B cell (primary cell): ENCODE measurements at regions not wholly inside any gene's neighbourhood (a gene's known extent, or its start where the extent isn't known, plus 50 kb on each side); places are given as distances from the start of the nearest gene placed in this dataset.

ENCODE experiments used
- ATAC-seq: fragments of 200-7000 bp; cut with Tn5 transposase; one replicate; pipeline ENCODE4 v1.10.0; 2021; ENCODE audit warnings: low read depth, mild to moderate bottlenecking, moderate number of reproducible peaks, moderate library complexity
- CTCF ChIA-PET: fragments of 350-600 bp; sonication (Branson Sonifier 250); formaldehyde crosslinking; loops from one replicate; lab custom pipeline; 2021; ENCODE audit warnings: antibody characterized with exemption, inconsistent platforms; lab: Charles Lee
- POLR2A ChIA-PET: fragments of 350-600 bp; sonication (Branson Sonifier 250); formaldehyde crosslinking; loops from one replicate; lab custom pipeline; 2021; ENCODE audit warnings: antibody characterized with exemption; lab: Charles Lee
- DNase-seq: peaks from one replicate; pipeline ENCODE4 v3.0.0; 2013
- H2AFZ ChIP-seq: 2 replicates; pipeline ENCODE4 v1.6.1; 2012; ENCODE audit warnings: mild to moderate bottlenecking, low read depth, low read length; ENCODE audit not compliant: insufficient read depth, poor library complexity, severe bottlenecking
- H3K27ac ChIP-seq, 2 donors: 1 replicate in 1 of 2; 2 replicates in 1 of 2; pipeline ENCODE4 v1.5.1; 2012 to 2013; ENCODE audit warnings: low read length in 2 of 2, mild to moderate bottlenecking in 2 of 2, moderate library complexity in 1 of 2
- H3K27me3 ChIP-seq, 4 experiments: fragments of 200-600 bp in 1 of 4; sonication (generic) in 1 of 4; replicated peaks in 1 of 4; 1 replicate in 2 of 4; 2 replicates in 2 of 4; pipeline versions ENCODE4 v1.6.1 to v1.7.0; 2013 to 2016; ENCODE audit warnings: low read length in 3 of 4, mild to moderate bottlenecking in 2 of 4, mixed read lengths in 1 of 4, moderate library complexity in 1 of 4; ENCODE audit not compliant: insufficient read depth in 4 of 4, control insufficient read depth in 3 of 4; ENCODE audit errors: control extremely low read depth in 1 of 4
- H3K36me3 ChIP-seq, 2 experiments: replicated peaks in 1 of 2; 1 replicate in 1 of 2; 2 replicates in 1 of 2; pipeline versions ENCODE4 v1.6.1 to v1.7.1; 2013; ENCODE audit warnings: low read length in 1 of 2; ENCODE audit not compliant: insufficient read depth in 2 of 2, control insufficient read depth in 1 of 2; ENCODE audit errors: control extremely low read depth in 1 of 2, extremely low read depth in 1 of 2
- H3K4me1 ChIP-seq, 2 donors: fragments of 200-600 bp in 1 of 2; sonication (generic) in 1 of 2; 1 replicate in 1 of 2; 2 replicates in 1 of 2; pipeline versions ENCODE4 v1.5.1 to v1.6.1; 2013 to 2017; ENCODE audit warnings: low read length in 2 of 2; ENCODE audit not compliant: control insufficient read depth in 2 of 2, insufficient read depth in 2 of 2
- H3K4me2 ChIP-seq: replicated peaks from 2 replicates; pipeline ENCODE3; 2012; ENCODE audit warnings: mild to moderate bottlenecking, low read depth, low read length; ENCODE audit not compliant: poor library complexity, severe bottlenecking
- H3K4me3 ChIP-seq, 5 experiments: fragments of 200-600 bp in 1 of 5; sonication (generic) in 1 of 5; 1 replicate in 3 of 5; 2 replicates in 2 of 5; pipeline versions ENCODE4 v1.5.1 to v1.7.0; 2011 to 2016; ENCODE audit warnings: low read length in 4 of 5, mild to moderate bottlenecking in 4 of 5, low read depth in 2 of 5, control low read depth in 1 of 5, moderate library complexity in 1 of 5; ENCODE audit not compliant: insufficient read depth in 1 of 5; ENCODE audit errors: control extremely low read depth in 1 of 5, extremely low read depth in 1 of 5
- H3K79me2 ChIP-seq: fragments of 200-600 bp; sonication (generic); one replicate; pipeline ENCODE4 v1.6.0; 2016; ENCODE audit warnings: low read length; ENCODE audit not compliant: control insufficient read depth, insufficient read depth
- H3K9ac ChIP-seq: fragments of 200-600 bp; sonication (generic); 2 replicates; pipeline ENCODE4 v1.6.1; 2017; ENCODE audit warnings: mild to moderate bottlenecking, low read length, moderate library complexity
- H3K9me3 ChIP-seq, 3 donors: one replicate each; pipeline versions ENCODE4 v1.6.1 to v1.7.1; 2013; ENCODE audit warnings: low read length in 2 of 3; ENCODE audit not compliant: control insufficient read depth in 2 of 3, insufficient read depth in 1 of 3; ENCODE audit errors: control extremely low read depth in 1 of 3
- H4K20me1 ChIP-seq: 2 replicates; pipeline ENCODE4 v1.6.0; 2012; ENCODE audit warnings: mild to moderate bottlenecking, low read length; ENCODE audit not compliant: insufficient read depth, control insufficient read depth, poor library complexity, severe bottlenecking
- H3K27ac Mint-ChIP-seq: one replicate; pipeline ENCODE4 v1.8.0; 2021; ENCODE audit warnings: mixed read lengths
- H3K27me3 Mint-ChIP-seq: one replicate; pipeline ENCODE4 v1.8.0; 2021; ENCODE audit warnings: mixed read lengths
- H3K4me1 Mint-ChIP-seq: one replicate; pipeline ENCODE4 v1.8.0; 2021; ENCODE audit warnings: mixed read lengths
- H3K4me3 Mint-ChIP-seq: one replicate; pipeline ENCODE4 v1.8.0; 2021; ENCODE audit warnings: mixed read lengths
- H3K9me3 Mint-ChIP-seq: one replicate; pipeline ENCODE4 v1.8.0; 2022; ENCODE audit warnings: mixed read lengths; ENCODE audit not compliant: insufficient read depth
- EZH2 ChIP-seq: IDR thresholded peaks from 2 replicates; pipeline ENCODE4 v1.6.1; 2012; ENCODE audit warnings: borderline replicate concordance, low read depth, mild to moderate bottlenecking, moderate library complexity, low read length; ENCODE audit not compliant: insufficient read depth, poor library complexity, severe bottlenecking
- WGBS: methylation state at CpG from one replicate; pipeline ENCODE4 v1.1.5; 2013; ENCODE audit warnings: missing lambda C conversion rate; ENCODE audit not compliant: insufficient coverage; 5-methylcytosine and 5-hydroxymethylcytosine counted together
- intact Hi-C: fragments of 100-400 bp; cut with micrococcal nuclease; formaldehyde crosslinking; loops from one replicate; pipeline ENCODE4 v1.10.0; 2022
- TF ChIP-seq, protein P1 (sequence below): fragments of 200-600 bp; IDR thresholded peaks from one replicate; pipeline ENCODE4 v1.8.0; 2022; ENCODE audit warnings: antibody characterized with exemption, mild to moderate bottlenecking

DNA sequence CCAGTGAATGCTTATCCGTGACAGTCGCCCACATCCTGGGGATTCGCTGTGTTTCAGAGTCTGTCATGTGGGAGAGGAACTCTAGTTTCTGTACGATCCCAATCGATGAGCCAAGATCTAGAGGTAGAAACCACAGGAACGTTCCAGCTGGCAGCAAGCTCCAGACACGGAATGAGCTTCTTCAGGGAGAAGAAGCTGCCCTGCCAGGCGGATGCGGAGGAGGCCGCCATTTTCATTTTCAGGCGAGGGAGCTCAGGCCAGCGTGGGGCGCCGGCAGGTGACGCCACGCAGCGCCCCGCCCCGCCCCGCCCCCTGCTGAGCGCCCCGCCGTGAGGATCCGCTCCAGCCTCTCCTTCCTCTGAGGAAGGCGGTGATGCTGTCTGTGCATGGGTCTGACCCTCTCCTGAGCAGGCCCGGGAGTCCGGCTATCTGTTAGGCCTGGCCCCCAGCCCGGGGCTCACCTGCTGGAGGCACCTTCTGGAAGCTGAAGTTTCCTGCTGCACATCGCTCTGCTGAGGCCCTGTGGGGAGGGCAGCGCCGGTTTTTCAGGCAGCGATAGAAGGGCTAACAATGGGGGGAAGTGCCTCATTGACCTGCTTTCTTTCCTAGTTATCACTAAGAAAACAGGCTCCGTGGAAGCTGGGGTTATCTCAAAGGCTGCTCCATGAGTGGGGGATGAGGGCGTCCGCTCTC lies 147.5 kb downstream of the ERMARD start:
- no peaks in the 10 kb centered on the region for H3K27me3 ChIP-seq
- Mint-ChIP-seq H3K4me1 (no peaks in the 10 kb centered on the region), H3K27ac (peak overlapping the region; percentile 50), H3K9me3 (no peaks in the 10 kb centered on the region), H3K27me3 (peaks cover 13% of the 10 kb centered on the region), H3K4me3 (no peak overlapping the region)
- intact Hi-C loops: no loop called here
- no peaks in the 10 kb centered on the region for H3K4me1 ChIP-seq
- H4K20me1 ChIP-seq: no peaks in the 10 kb centered on the region
- no peak overlapping the region for H3K27ac ChIP-seq
- ChIA-PET POLR2A (no interaction called here), CTCF (no interaction called here)
- no peak for ATAC-seq
- no peaks in the 10 kb centered on the region for H3K79me2 ChIP-seq
- no peak overlapping the region for H2AFZ ChIP-seq
- H3K36me3 ChIP-seq: no peaks in the 10 kb centered on the region
- WGBS: 85% methylated on average over 31 of the region's 35 CpGs
- H3K4me3 ChIP-seq: no peak overlapping the region
- DNase-seq: no peak
- no peak overlapping the region for H3K9ac ChIP-seq
- H3K9me3 ChIP-seq: peaks cover 0 to 19% (median 0%) of the 10 kb centered on the region in 3 donors
- TF ChIP-seq, protein P1, sequence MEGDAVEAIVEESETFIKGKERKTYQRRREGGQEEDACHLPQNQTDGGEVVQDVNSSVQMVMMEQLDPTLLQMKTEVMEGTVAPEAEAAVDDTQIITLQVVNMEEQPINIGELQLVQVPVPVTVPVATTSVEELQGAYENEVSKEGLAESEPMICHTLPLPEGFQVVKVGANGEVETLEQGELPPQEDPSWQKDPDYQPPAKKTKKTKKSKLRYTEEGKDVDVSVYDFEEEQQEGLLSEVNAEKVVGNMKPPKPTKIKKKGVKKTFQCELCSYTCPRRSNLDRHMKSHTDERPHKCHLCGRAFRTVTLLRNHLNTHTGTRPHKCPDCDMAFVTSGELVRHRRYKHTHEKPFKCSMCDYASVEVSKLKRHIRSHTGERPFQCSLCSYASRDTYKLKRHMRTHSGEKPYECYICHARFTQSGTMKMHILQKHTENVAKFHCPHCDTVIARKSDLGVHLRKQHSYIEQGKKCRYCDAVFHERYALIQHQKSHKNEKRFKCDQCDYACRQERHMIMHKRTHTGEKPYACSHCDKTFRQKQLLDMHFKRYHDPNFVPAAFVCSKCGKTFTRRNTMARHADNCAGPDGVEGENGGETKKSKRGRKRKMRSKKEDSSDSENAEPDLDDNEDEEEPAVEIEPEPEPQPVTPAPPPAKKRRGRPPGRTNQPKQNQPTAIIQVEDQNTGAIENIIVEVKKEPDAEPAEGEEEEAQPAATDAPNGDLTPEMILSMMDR: no peak
- no peak for TF ChIP-seq EZH2
- no peak overlapping the region for H3K4me2 ChIP-seq

DNA sequence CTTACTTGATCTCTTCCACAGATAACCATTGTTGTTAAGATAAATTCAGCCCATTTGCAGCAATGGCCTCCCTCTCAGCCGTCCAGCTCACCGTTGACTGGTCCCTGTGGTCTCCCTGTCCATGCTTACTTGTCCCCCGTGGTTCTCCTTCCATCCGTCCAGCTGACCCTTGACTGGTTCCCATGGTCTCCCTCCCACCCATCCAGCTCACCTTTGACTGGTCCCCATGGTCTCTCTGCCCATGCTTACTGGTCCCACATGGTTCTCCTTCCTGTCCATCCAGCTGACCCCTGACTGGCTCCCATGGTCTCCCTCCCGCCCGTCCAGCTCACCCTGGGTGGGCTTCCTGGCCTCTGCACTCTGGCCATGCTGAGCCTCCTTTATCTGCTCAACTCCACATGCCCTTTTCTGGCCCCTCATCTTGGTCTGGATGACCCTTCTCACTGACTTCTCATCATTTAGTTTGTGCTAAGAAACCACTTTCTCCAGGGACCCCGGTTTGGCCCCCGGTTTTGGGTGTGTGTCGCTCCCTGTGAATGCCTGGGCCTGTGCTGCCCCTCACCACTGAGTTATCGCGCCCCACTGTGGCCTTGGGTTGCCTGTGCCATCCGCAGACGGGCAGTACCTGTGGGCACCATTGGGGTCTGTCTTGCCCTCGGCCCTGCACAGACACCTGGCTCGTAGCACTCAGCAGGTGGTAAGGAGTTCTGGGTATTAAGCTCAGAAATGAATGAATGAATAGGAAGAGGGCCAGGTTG lies 146.4 kb downstream of the ERMARD start:
- peaks cover 13% of the 10 kb centered on the region for H3K27me3 Mint-ChIP-seq
- Histone ChIP-seq H3K4me3 (no peak overlapping the region), H3K36me3 (no peaks in the 10 kb centered on the region), H3K4me1 (no peaks in the 10 kb centered on the region), H3K9me3 (peaks cover 0 to 31% (median 0%) of the 10 kb centered on the region in 3 donors), H3K79me2 (no peaks in the 10 kb centered on the region), H3K9ac (no peak overlapping the region), H3K27ac (no peak overlapping the region), H4K20me1 (no peaks in the 10 kb centered on the region), H3K4me2 (no peak overlapping the region), H2AFZ (no peak overlapping the region), H3K27me3 (no peaks in the 10 kb centered on the region)
- no peaks in the 10 kb centered on the region for H3K4me1 Mint-ChIP-seq
- ChIA-PET POLR2A (no interaction called here), CTCF (no interaction called here)
- H3K4me3 Mint-ChIP-seq: no peak overlapping the region
- H3K27ac Mint-ChIP-seq: no peak overlapping the region
- no peaks in the 10 kb centered on the region for H3K9me3 Mint-ChIP-seq
- TF ChIP-seq, protein P1: no peak
- TF ChIP-seq EZH2: no peak
- intact Hi-C loops: no loop called here
- DNase-seq (no peak), ATAC-seq (no peak)
- 89% methylated on average over 15 of the region's 15 CpGs for WGBS
